ENCODE measurements at regions not wholly inside any gene's neighbourhood (a gene's known extent, or its start where the extent isn't known, plus 50 kb on each side); places are given as distances from the start of the nearest gene placed in this dataset.
A peak's percentile ranks its signal among the peaks of the same experiment; 100 is the strongest.

GRCh38 chr5:117161718-117162335 is 587.2 kb upstream of the SEMA6A start:
- Histone ChIP-seq H3K27ac (no peak overlapping the region), H3K4me1 (no peaks in the 10 kb centered on the region), H3K36me3 (no peaks in the 10 kb centered on the region), H3K4me3 (no peak overlapping the region), H3K9me3 (no peaks in the 10 kb centered on the region), H3K27me3 (no peaks in the 10 kb centered on the region)
- TF ChIP-seq POLR2AphosphoS5 (IDR thresholded peaks at IDR 0.05) (no peak), EP300 (IDR thresholded peaks at IDR 0.05) (no peak), POLR2A (IDR thresholded peaks at IDR 0.05) (no peak)
- TF ChIP-seq, protein P1, sequence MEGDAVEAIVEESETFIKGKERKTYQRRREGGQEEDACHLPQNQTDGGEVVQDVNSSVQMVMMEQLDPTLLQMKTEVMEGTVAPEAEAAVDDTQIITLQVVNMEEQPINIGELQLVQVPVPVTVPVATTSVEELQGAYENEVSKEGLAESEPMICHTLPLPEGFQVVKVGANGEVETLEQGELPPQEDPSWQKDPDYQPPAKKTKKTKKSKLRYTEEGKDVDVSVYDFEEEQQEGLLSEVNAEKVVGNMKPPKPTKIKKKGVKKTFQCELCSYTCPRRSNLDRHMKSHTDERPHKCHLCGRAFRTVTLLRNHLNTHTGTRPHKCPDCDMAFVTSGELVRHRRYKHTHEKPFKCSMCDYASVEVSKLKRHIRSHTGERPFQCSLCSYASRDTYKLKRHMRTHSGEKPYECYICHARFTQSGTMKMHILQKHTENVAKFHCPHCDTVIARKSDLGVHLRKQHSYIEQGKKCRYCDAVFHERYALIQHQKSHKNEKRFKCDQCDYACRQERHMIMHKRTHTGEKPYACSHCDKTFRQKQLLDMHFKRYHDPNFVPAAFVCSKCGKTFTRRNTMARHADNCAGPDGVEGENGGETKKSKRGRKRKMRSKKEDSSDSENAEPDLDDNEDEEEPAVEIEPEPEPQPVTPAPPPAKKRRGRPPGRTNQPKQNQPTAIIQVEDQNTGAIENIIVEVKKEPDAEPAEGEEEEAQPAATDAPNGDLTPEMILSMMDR (IDR thresholded peaks at IDR 0.05), result no peak
- peak in 1 of 2 donors; percentile 6 for DNase-seq
- intact Hi-C loops (cut with DNase I; ENCODE audit: low total_unique reads), result no loop called here
- WGBS, 5 donors, result 71 to 78% (median 74%) methylated on average over 7 of the region's 7 CpGs

DNA sequence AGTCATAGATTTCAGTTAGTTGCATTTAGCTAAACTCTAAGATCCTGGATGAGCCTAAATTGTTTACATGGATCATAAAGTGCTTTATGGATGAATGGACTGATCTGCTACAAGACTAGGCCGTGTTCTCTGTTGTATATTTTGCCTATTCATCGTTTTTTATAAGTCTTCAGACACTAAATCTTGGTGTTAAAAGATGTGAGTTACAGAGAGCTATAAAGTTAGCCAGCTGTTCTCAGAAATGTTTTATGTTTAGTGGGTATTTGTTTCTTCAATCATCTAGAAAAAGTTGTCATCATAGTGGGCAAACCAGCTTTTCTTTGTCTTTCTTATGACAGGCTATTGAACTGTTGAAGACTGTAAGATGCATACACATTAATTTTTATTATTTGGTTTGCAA is 585.8 kb upstream of the SEMA6A start:
- TF ChIP-seq EP300 (IDR thresholded peaks at IDR 0.05) (no peak), POLR2AphosphoS5 (IDR thresholded peaks at IDR 0.05) (no peak), POLR2A (IDR thresholded peaks at IDR 0.05) (no peak)
- TF ChIP-seq, protein P1 (IDR thresholded peaks at IDR 0.05), result no peak
- no peaks in the 10 kb centered on the region for H3K27me3 ChIP-seq
- H3K36me3 ChIP-seq, result no peaks in the 10 kb centered on the region
- 65 to 72% (median 67%) methylated on average over 2 of the region's 2 CpGs for WGBS, 5 donors
- no peak overlapping the region for H3K27ac ChIP-seq
- intact Hi-C loops (cut with DNase I; ENCODE audit: low total_unique reads), result no loop called here
- no peaks in the 10 kb centered on the region for H3K4me1 ChIP-seq
- H3K9me3 ChIP-seq, result no peaks in the 10 kb centered on the region
- H3K4me3 ChIP-seq, result no peak overlapping the region
- no peak for DNase-seq

GRCh38 chr5:117149312-117149711 is 574.7 kb upstream of the SEMA6A start:
- no peaks in the 10 kb centered on the region for H3K4me1 ChIP-seq
- H3K27ac ChIP-seq, result no peak overlapping the region
- 76 to 83% (median 81%) methylated on average over 4 of the region's 4 CpGs for WGBS, 5 donors
- intact Hi-C loops (cut with DNase I; ENCODE audit: low total_unique reads), result no loop called here
- DNase-seq, result no peak
- no peaks in the 10 kb centered on the region for H3K36me3 ChIP-seq
- no peaks in the 10 kb centered on the region for H3K27me3 ChIP-seq
- TF ChIP-seq POLR2AphosphoS5 (IDR thresholded peaks at IDR 0.05) (no peak), POLR2A (IDR thresholded peaks at IDR 0.05) (no peak), EP300 (IDR thresholded peaks at IDR 0.05) (no peak)
- TF ChIP-seq, protein P1 (IDR thresholded peaks at IDR 0.05), result no peak
- H3K4me3 ChIP-seq, result no peak overlapping the region
- no peaks in the 10 kb centered on the region for H3K9me3 ChIP-seq

- TF ChIP-seq POLR2A (IDR thresholded peaks at IDR 0.05), result no peak
- no peak for TF ChIP-seq POLR2AphosphoS5 (IDR thresholded peaks at IDR 0.05)
- TF ChIP-seq, protein P1 (IDR thresholded peaks at IDR 0.05), result no peak
- no peaks in the 10 kb centered on the region for H3K36me3 ChIP-seq
- DNase-seq, result no peak
- H3K4me3 ChIP-seq, result no peak overlapping the region
- no peaks in the 10 kb centered on the region for H3K27me3 ChIP-seq
- intact Hi-C loops (cut with DNase I; ENCODE audit: low total_unique reads), result no loop called here
- no peaks in the 10 kb centered on the region for H3K4me1 ChIP-seq
- H3K27ac ChIP-seq, result no peak overlapping the region
- H3K9me3 ChIP-seq, result no peaks in the 10 kb centered on the region
Observed at GRCh38 chr5:117144086-117144485, 569.5 kb upstream of the SEMA6A start.
